ENCODE measurements at regions not wholly inside any gene's neighbourhood (a gene's known extent, or its start where the extent isn't known, plus 50 kb on each side); places are given as distances from the start of the nearest gene placed in this dataset.

DNA sequence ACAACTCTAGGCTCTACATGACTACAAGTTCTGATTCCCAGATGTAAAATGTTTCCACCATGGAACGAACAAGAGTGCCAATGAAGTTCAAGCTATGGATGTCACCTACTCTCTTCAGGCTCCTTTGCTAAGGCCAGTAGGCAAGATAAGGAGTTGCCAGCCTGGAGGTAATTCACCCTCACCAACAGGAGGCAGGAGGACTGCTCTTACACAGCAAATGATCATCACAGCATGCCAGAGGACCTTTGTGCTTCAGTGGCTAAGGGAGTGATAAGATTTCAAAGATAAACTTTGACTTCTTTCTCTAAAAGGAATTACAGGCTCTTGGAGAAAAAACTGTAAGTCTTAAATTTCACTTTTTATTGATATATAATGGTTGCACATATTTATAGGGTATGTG is 54.1 kb upstream of the SLC36A4 start:
- TF ChIP-seq, protein P1, sequence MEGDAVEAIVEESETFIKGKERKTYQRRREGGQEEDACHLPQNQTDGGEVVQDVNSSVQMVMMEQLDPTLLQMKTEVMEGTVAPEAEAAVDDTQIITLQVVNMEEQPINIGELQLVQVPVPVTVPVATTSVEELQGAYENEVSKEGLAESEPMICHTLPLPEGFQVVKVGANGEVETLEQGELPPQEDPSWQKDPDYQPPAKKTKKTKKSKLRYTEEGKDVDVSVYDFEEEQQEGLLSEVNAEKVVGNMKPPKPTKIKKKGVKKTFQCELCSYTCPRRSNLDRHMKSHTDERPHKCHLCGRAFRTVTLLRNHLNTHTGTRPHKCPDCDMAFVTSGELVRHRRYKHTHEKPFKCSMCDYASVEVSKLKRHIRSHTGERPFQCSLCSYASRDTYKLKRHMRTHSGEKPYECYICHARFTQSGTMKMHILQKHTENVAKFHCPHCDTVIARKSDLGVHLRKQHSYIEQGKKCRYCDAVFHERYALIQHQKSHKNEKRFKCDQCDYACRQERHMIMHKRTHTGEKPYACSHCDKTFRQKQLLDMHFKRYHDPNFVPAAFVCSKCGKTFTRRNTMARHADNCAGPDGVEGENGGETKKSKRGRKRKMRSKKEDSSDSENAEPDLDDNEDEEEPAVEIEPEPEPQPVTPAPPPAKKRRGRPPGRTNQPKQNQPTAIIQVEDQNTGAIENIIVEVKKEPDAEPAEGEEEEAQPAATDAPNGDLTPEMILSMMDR (IDR thresholded peaks at IDR 0.05) = no peak
- TF ChIP-seq, protein P2, sequence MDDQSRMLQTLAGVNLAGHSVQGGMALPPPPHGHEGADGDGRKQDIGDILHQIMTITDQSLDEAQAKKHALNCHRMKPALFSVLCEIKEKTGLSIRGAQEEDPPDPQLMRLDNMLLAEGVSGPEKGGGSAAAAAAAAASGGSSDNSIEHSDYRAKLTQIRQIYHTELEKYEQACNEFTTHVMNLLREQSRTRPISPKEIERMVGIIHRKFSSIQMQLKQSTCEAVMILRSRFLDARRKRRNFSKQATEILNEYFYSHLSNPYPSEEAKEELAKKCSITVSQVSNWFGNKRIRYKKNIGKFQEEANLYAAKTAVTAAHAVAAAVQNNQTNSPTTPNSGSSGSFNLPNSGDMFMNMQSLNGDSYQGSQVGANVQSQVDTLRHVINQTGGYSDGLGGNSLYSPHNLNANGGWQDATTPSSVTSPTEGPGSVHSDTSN (IDR thresholded peaks at IDR 0.05) = no peak
- no peak for TF ChIP-seq MYC (IDR thresholded peaks at IDR 0.05; ENCODE audit: borderline replicate concordance, low read length)

Measured in A549 (cell line).